K562 (cell line): ENCODE measurements at regions not wholly inside any gene's neighbourhood (a gene's known extent, or its start where the extent isn't known, plus 50 kb on each side); places are given as distances from the start of the nearest gene placed in this dataset.

Experiments
- ATAC-seq: fragments of 200-7000 bp; cut with Tn5 transposase; 3 replicates; pipeline ENCODE4 v1.9.1; 2020; ENCODE audit warnings: moderate library complexity
- BruUV-seq: library from RNA; stranded (reverse); fragments of 400-500 nt; replicated peaks from 2 replicates; lab custom pipeline; 2021; lab: Mats Ljungman, UMichigan
- CTCF ChIA-PET: fragments of 300-600 bp; formaldehyde crosslinking; extraction: SDS; loops from one replicate; lab custom pipeline; 2021; ENCODE audit warnings: low intra/inter-chr PET ratio; lab: Yijun Ruan, JAX
- POLR2A ChIA-PET: fragments of 300-600, 350-650 bp; sonication (Branson Sonifier 250); formaldehyde crosslinking; extraction: SDS; loops from one replicate; lab custom pipeline; 2021; ENCODE audit warnings: antibody characterized with exemption, inconsistent platforms; lab: Yijun Ruan, JAX
- DNase-seq, 4 experiments: peaks; one replicate each; pipeline versions ENCODE4 v3.0.0 to v3.0.0-alpha.2; 2011 to 2018; ENCODE audit warnings: low spot score in 3 of 4, mixed read lengths in 3 of 4; ENCODE audit errors: extremely low read depth in 1 of 4
- FAIRE-seq: peaks from 2 replicates; lab custom pipeline; 2011; peaks lifted over from hg19 to GRCh38; lab: Jason Lieb, UNC
- H2AFZ ChIP-seq: 2 replicates; pipeline ENCODE4 v1.6.0; 2011; ENCODE audit warnings: low read depth, low read length, control low read depth, inconsistent platforms
- H3K27ac ChIP-seq: fragments of 200-600 bp; 3 replicates; pipeline ENCODE4 v1.8.0; 2011; ENCODE audit warnings: low read depth, mild to moderate bottlenecking, control low read depth, inconsistent platforms, low read length, moderate library complexity, mixed read lengths; ENCODE audit errors: extremely low read depth
- H3K27me3 ChIP-seq, 2 experiments: fragments of 300-600 bp in 1 of 2; 2 replicates in 1 of 2; 3 replicates in 1 of 2; pipeline versions ENCODE4 v1.6.0 to v1.8.0; 2011; ENCODE audit warnings: inconsistent platforms in 2 of 2, low read length in 2 of 2, mild to moderate bottlenecking in 1 of 2, mixed read lengths in 1 of 2, moderate library complexity in 1 of 2; ENCODE audit not compliant: control insufficient read depth in 2 of 2, insufficient read depth in 2 of 2
- H3K36me3 ChIP-seq: fragments of 300-600 bp; 3 replicates; pipeline ENCODE4 v1.8.0; 2011; ENCODE audit warnings: mild to moderate bottlenecking, low read length, inconsistent platforms; ENCODE audit not compliant: control insufficient read depth, insufficient read depth
- H3K4me1 ChIP-seq, 2 experiments: fragments of 200-600 bp in 1 of 2; replicated peaks in 1 of 2; 2 replicates in 1 of 2; 3 replicates in 1 of 2; pipeline versions ENCODE4 v1.5.1 to v1.8.0; 2011; ENCODE audit warnings: inconsistent platforms in 2 of 2, low read length in 2 of 2, mild to moderate bottlenecking in 1 of 2, mixed read lengths in 1 of 2, moderate library complexity in 1 of 2; ENCODE audit not compliant: control insufficient read depth in 2 of 2, insufficient read depth in 2 of 2
- H3K4me2 ChIP-seq: 2 replicates; pipeline ENCODE4 v1.6.1; 2011; ENCODE audit warnings: low read length, control low read depth, inconsistent platforms, mixed read lengths; ENCODE audit not compliant: insufficient read depth
- H3K4me3 ChIP-seq: fragments of 200-600 bp; sonication (generic), shearing (Covaris generic); 2 replicates; pipeline ENCODE4 v1.5.1; 2016; ENCODE audit warnings: control low read depth, inconsistent platforms
- H3K79me2 ChIP-seq: fragments of 200-600 bp; 3 replicates; pipeline ENCODE4 v1.8.0; 2011; ENCODE audit warnings: low read length, inconsistent platforms; ENCODE audit not compliant: control insufficient read depth, insufficient read depth
- H3K9ac ChIP-seq, 2 experiments: 2 replicates each; pipeline versions ENCODE4 v1.6.0 to v1.6.1; 2011; ENCODE audit warnings: low read depth in 2 of 2, low read length in 2 of 2, control low read depth in 1 of 2, inconsistent platforms in 1 of 2, mild to moderate bottlenecking in 1 of 2, mixed read lengths in 1 of 2; ENCODE audit not compliant: insufficient read depth in 1 of 2
- H3K9me1 ChIP-seq: one replicate; pipeline ENCODE4 v1.6.0; 2011; ENCODE audit warnings: inconsistent platforms, mild to moderate bottlenecking, low read length, moderate library complexity; ENCODE audit not compliant: control insufficient read depth, insufficient read depth
- H3K9me3 ChIP-seq: replicated peaks from 2 replicates; pipeline ENCODE4 v1.5.1; 2011; ENCODE audit warnings: low read depth, low read length, inconsistent platforms; ENCODE audit not compliant: control insufficient read depth, insufficient read depth
- H4K20me1 ChIP-seq: replicated peaks from 2 replicates; pipeline ENCODE4 v1.6.1; 2011; ENCODE audit warnings: low read length, inconsistent platforms, mixed read lengths; ENCODE audit not compliant: control insufficient read depth, insufficient read depth
- C11orf30 ChIP-seq: fragments of 450-650 bp; IDR thresholded peaks from 2 replicates; pipeline ENCODE4 v1.6.1; 2016; ENCODE audit warnings: low read depth, mild to moderate bottlenecking
- CHD4 ChIP-seq: fragments of 200-600 bp; sonication (generic); IDR thresholded peaks from 3 replicates; pipeline ENCODE4 v1.6.1; 2012; ENCODE audit warnings: low read depth, mild to moderate bottlenecking, mixed read lengths, low read length, inconsistent platforms; ENCODE audit not compliant: insufficient read depth, insufficient replicate concordance, poor library complexity, severe bottlenecking
- POLR3G ChIP-seq: IDR thresholded peaks from 2 replicates; pipeline ENCODE4 v1.6.1; 2011; ENCODE audit not compliant: insufficient read length, insufficient replicate concordance; ENCODE audit errors: extremely low read depth
- RBM25 ChIP-seq: fragments of 200-400 bp; formaldehyde crosslinking; IDR thresholded peaks from 2 replicates; pipeline ENCODE4 v1.6.1; 2018; ENCODE audit warnings: low read length, low read depth, moderate library complexity; ENCODE audit not compliant: severe bottlenecking
- RHOXF2B ChIP-seq: fragments of 250-450 bp; sonication (Bioruptor Pico); conservative IDR thresholded peaks from 2 replicates; pipeline ENCODE4 v1.5.1; 2021
- SIRT6 ChIP-seq: IDR thresholded peaks from one replicate; pipeline ENCODE4 v1.6.1; 2012; ENCODE audit warnings: low read depth, mild to moderate bottlenecking, control low read depth, inconsistent platforms, low read length, moderate library complexity
- SMARCC2 ChIP-seq: fragments of 450-650 bp; IDR thresholded peaks from 2 replicates; pipeline ENCODE4 v1.6.1; 2017; ENCODE audit warnings: antibody characterized with exemption, moderate library complexity, mild to moderate bottlenecking, low read depth
- XRCC3 ChIP-seq: fragments of 450-650 bp; IDR thresholded peaks from 2 replicates; pipeline ENCODE4 v1.6.1; 2017; ENCODE audit warnings: mild to moderate bottlenecking, moderate library complexity
- in situ Hi-C: fragments of 300-500 bp; cut with MboI; formaldehyde crosslinking; loops from 4 replicates; pipeline ENCODE4 v1.15.0; 2018; ENCODE audit warnings: inconsistent platforms, mixed read lengths
- intact Hi-C: fragments of 100-400 bp; cut with micrococcal nuclease; formaldehyde crosslinking; loops from 2 replicates; pipeline ENCODE4 v1.14.2; 2022
- TF ChIP-seq, protein P1 (sequence below), 2 experiments: fragments of 450-650 bp; conservative IDR thresholded peaks; 2 replicates each; pipeline ENCODE4 v1.6.1; 2017; ENCODE audit warnings: mild to moderate bottlenecking in 2 of 2, moderate library complexity in 2 of 2
- TF ChIP-seq, protein P2 (sequence below): fragments of 250-450 bp; sonication (Bioruptor Pico); IDR thresholded peaks from 2 replicates; pipeline ENCODE4 v1.8.0; 2021; ENCODE audit warnings: borderline replicate concordance, mild to moderate bottlenecking, moderate library complexity; ENCODE audit not compliant: poor library complexity, severe bottlenecking
- TF ChIP-seq, protein P3 (sequence below): fragments of 450-650 bp; formaldehyde crosslinking; IDR thresholded peaks from 2 replicates; pipeline ENCODE4 v1.4.0; 2020; ENCODE audit warnings: mild to moderate bottlenecking, moderate library complexity
- TF ChIP-seq, protein P4 (sequence below): sonication (generic); formaldehyde crosslinking; IDR thresholded peaks from 2 replicates; pipeline ENCODE4 v1.8.1; 2023; ENCODE audit warnings: mild to moderate bottlenecking, missing genetic modification reagents
- TF ChIP-seq, protein P5 (sequence below): fragments of 450-650 bp; IDR thresholded peaks from 2 replicates; pipeline ENCODE4 v1.6.1; 2016; ENCODE audit warnings: antibody characterized with exemption

DNA sequence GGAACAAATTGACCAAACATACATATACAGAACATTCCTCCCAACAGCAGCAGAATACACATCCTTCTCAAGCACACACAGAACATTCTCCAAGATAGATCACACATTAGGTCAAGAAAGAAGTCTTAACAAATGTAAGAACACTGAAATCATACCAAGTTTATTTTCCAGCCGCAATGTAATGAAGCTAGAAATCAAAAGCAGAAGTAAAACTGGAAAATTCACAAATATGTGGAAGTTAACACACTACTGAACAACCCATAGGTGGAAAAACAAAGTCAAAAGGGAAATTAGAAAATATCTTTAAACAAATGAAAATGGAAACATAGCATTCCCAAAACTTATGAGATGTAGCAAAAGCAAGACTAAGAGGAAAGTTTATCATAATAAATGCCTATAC, 692.6 kb downstream of the DIAPH3 start (continued):
- TF ChIP-seq, protein P1, sequence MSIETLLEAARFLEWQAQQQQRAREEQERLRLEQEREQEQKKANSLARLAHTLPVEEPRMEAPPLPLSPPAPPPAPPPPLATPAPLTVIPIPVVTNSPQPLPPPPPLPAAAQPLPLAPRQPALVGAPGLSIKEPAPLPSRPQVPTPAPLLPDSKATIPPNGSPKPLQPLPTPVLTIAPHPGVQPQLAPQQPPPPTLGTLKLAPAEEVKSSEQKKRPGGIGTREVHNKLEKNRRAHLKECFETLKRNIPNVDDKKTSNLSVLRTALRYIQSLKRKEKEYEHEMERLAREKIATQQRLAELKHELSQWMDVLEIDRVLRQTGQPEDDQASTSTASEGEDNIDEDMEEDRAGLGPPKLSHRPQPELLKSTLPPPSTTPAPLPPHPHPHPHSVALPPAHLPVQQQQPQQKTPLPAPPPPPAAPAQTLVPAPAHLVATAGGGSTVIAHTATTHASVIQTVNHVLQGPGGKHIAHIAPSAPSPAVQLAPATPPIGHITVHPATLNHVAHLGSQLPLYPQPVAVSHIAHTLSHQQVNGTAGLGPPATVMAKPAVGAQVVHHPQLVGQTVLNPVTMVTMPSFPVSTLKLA (conservative IDR thresholded peaks at IDR 0.05): no peak
- no peak for TF ChIP-seq RBM25

DNA sequence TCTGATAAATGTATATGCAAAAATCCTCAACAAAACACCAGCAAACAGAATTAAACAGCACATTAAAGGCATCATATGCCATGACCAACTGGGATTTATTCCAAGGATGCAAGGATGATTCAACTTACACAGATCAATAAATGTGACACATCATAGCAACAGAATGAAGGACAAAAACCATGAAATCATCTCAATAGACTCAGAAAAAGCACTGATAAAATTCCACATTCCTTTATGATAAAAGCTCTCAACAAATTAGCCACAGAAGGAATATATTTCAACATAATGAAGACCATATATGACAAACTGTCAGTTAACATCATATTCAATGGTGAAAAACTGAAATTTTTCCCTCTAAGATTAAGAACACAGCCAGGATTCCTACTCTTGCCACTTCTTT, 691.6 kb downstream of the DIAPH3 start:
- H3K9ac ChIP-seq: no peak overlapping the region
- no TSS peak for BruUV-seq
- H3K4me2 ChIP-seq: no peak overlapping the region
- peaks cover 0 to 2% of the 10 kb centered on the region in 2 experiments; a peak in 2 of 5 replicates for H3K4me1 ChIP-seq
- no peak for DNase-seq
- intact Hi-C loops (no loop called here), in situ Hi-C loops (loop anchor here (25.0 kb wide), 1 partner anchor 440 kb away; no protein-coding TSS in a partner anchor)
- no peaks in the 10 kb centered on the region for H4K20me1 ChIP-seq
- H3K4me3 ChIP-seq: no peak overlapping the region
- no peak for FAIRE-seq
- H3K27ac ChIP-seq: no peak overlapping the region
- no peak for ATAC-seq
- CTCF ChIA-PET: no interaction called here
- no peaks in the 10 kb centered on the region for H3K9me3 ChIP-seq
- no peaks in the 10 kb centered on the region for H3K9me1 ChIP-seq
- no peaks in the 10 kb centered on the region for H3K27me3 ChIP-seq
- POLR2A ChIA-PET: no interaction called here
- no peaks in the 10 kb centered on the region for H3K79me2 ChIP-seq
- H2AFZ ChIP-seq: no peak overlapping the region
- no peaks in the 10 kb centered on the region for H3K36me3 ChIP-seq
- TF ChIP-seq, protein P2, sequence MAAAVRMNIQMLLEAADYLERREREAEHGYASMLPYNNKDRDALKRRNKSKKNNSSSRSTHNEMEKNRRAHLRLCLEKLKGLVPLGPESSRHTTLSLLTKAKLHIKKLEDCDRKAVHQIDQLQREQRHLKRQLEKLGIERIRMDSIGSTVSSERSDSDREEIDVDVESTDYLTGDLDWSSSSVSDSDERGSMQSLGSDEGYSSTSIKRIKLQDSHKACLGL: no peak
- TF ChIP-seq, protein P3, sequence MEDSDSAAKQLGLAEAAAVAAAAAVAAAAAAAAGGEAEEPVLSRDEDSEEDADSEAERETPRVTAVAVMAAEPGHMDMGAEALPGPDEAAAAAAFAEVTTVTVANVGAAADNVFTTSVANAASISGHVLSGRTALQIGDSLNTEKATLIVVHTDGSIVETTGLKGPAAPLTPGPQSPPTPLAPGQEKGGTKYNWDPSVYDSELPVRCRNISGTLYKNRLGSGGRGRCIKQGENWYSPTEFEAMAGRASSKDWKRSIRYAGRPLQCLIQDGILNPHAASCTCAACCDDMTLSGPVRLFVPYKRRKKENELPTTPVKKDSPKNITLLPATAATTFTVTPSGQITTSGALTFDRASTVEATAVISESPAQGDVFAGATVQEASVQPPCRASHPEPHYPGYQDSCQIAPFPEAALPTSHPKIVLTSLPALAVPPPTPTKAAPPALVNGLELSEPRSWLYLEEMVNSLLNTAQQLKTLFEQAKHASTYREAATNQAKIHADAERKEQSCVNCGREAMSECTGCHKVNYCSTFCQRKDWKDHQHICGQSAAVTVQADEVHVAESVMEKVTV (CRISPR knock-in tag): no peak
- TF ChIP-seq CHD4 (no peak), SMARCC2 (no peak), POLR3G (no peak), SIRT6 (no peak), RHOXF2B (CRISPR knock-in tag) (no peak), C11orf30 (no peak), XRCC3 (no peak)
- TF ChIP-seq, protein P4, sequence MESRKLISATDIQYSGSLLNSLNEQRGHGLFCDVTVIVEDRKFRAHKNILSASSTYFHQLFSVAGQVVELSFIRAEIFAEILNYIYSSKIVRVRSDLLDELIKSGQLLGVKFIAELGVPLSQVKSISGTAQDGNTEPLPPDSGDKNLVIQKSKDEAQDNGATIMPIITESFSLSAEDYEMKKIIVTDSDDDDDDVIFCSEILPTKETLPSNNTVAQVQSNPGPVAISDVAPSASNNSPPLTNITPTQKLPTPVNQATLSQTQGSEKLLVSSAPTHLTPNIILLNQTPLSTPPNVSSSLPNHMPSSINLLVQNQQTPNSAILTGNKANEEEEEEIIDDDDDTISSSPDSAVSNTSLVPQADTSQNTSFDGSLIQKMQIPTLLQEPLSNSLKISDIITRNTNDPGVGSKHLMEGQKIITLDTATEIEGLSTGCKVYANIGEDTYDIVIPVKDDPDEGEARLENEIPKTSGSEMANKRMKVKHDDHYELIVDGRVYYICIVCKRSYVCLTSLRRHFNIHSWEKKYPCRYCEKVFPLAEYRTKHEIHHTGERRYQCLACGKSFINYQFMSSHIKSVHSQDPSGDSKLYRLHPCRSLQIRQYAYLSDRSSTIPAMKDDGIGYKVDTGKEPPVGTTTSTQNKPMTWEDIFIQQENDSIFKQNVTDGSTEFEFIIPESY (CRISPR knock-in tag): no peak
- TF ChIP-seq, protein P5, sequence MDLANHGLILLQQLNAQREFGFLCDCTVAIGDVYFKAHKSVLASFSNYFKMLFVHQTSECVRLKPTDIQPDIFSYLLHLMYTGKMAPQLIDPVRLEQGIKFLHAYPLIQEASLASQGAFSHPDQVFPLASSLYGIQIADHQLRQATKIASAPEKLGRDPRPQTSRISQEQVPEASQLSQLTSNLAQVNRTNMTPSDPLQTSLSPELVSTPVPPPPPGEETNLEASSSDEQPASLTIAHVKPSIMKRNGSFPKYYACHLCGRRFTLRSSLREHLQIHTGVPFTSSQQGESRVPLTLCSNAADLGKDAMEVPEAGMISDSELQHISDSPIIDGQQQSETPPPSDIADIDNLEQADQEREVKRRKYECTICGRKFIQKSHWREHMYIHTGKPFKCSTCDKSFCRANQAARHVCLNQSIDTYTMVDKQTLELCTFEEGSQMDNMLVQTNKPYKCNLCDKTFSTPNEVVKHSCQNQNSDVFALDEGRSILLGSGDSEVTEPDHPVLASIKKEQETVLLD: no peak
